ENCODE measurements at regions not wholly inside any gene's neighbourhood (a gene's known extent, or its start where the extent isn't known, plus 50 kb on each side); places are given as distances from the start of the nearest gene placed in this dataset.

GRCh38 chrX:115889121-115889890 lies 281.2 kb upstream of the AGTR2 start:
- TF ChIP-seq, protein P1, sequence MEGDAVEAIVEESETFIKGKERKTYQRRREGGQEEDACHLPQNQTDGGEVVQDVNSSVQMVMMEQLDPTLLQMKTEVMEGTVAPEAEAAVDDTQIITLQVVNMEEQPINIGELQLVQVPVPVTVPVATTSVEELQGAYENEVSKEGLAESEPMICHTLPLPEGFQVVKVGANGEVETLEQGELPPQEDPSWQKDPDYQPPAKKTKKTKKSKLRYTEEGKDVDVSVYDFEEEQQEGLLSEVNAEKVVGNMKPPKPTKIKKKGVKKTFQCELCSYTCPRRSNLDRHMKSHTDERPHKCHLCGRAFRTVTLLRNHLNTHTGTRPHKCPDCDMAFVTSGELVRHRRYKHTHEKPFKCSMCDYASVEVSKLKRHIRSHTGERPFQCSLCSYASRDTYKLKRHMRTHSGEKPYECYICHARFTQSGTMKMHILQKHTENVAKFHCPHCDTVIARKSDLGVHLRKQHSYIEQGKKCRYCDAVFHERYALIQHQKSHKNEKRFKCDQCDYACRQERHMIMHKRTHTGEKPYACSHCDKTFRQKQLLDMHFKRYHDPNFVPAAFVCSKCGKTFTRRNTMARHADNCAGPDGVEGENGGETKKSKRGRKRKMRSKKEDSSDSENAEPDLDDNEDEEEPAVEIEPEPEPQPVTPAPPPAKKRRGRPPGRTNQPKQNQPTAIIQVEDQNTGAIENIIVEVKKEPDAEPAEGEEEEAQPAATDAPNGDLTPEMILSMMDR (IDR thresholded peaks at IDR 0.05), result no peak
- TF ChIP-seq POLR2A (IDR thresholded peaks at IDR 0.05), result no peak
